ENCODE measurements at regions not wholly inside any gene's neighbourhood (a gene's known extent, or its start where the extent isn't known, plus 50 kb on each side); places are given as distances from the start of the nearest gene placed in this dataset.

DNA sequence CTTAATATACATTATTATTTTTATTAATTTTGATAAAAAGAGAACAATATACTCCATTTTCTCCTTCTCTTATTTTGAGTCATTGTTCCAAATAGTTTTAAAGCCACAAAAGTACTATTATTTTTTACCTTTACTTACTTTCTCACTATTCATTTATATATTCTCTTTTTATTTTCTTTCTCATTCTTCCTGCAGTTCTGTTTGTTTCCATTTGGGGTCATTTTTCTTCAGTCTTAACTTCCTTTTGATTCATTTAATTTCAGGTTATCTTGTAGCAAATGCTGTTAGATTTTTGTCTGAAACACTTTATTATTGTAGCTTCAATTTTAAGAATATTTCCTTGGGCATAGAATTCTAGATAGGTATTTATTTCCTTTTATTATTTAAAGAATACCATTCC, 438.6 kb upstream of the EPHA5 start:
- TF ChIP-seq ZNF70 (CRISPR knock-in tag; IDR thresholded peaks at IDR 0.05): no peak
- no peak for TF ChIP-seq GLIS3 (CRISPR knock-in tag; IDR thresholded peaks at IDR 0.05)
- no peak for TF ChIP-seq TCF4 (CRISPR knock-in tag; IDR thresholded peaks at IDR 0.05; ENCODE audit: borderline replicate concordance)
- no peak for TF ChIP-seq OSR1 (CRISPR knock-in tag; IDR thresholded peaks at IDR 0.05)
- TF ChIP-seq PATZ1 (CRISPR knock-in tag; IDR thresholded peaks at IDR 0.05; ENCODE audit: borderline replicate concordance): no peak
- TF ChIP-seq, protein P1, sequence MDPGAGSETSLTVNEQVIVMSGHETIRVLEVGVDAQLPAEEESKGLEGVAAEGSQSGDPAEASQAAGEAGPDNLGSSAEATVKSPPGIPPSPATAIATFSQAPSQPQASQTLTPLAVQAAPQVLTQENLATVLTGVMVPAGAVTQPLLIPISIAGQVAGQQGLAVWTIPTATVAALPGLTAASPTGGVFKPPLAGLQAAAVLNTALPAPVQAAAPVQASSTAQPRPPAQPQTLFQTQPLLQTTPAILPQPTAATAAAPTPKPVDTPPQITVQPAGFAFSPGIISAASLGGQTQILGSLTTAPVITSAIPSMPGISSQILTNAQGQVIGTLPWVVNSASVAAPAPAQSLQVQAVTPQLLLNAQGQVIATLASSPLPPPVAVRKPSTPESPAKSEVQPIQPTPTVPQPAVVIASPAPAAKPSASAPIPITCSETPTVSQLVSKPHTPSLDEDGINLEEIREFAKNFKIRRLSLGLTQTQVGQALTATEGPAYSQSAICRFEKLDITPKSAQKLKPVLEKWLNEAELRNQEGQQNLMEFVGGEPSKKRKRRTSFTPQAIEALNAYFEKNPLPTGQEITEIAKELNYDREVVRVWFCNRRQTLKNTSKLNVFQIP (CRISPR knock-in tag; IDR thresholded peaks at IDR 0.05; ENCODE audit: borderline replicate concordance, low read depth): no peak
- no peak for TF ChIP-seq ZNF565 (CRISPR knock-in tag; conservative IDR thresholded peaks at IDR 0.05; ENCODE audit: low read depth)
- TF ChIP-seq, protein P2, sequence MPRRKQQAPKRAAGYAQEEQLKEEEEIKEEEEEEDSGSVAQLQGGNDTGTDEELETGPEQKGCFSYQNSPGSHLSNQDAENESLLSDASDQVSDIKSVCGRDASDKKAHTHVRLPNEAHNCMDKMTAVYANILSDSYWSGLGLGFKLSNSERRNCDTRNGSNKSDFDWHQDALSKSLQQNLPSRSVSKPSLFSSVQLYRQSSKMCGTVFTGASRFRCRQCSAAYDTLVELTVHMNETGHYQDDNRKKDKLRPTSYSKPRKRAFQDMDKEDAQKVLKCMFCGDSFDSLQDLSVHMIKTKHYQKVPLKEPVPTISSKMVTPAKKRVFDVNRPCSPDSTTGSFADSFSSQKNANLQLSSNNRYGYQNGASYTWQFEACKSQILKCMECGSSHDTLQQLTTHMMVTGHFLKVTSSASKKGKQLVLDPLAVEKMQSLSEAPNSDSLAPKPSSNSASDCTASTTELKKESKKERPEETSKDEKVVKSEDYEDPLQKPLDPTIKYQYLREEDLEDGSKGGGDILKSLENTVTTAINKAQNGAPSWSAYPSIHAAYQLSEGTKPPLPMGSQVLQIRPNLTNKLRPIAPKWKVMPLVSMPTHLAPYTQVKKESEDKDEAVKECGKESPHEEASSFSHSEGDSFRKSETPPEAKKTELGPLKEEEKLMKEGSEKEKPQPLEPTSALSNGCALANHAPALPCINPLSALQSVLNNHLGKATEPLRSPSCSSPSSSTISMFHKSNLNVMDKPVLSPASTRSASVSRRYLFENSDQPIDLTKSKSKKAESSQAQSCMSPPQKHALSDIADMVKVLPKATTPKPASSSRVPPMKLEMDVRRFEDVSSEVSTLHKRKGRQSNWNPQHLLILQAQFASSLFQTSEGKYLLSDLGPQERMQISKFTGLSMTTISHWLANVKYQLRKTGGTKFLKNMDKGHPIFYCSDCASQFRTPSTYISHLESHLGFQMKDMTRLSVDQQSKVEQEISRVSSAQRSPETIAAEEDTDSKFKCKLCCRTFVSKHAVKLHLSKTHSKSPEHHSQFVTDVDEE (CRISPR knock-in tag; IDR thresholded peaks at IDR 0.05): no peak
- no peak for TF ChIP-seq RARB (CRISPR knock-in tag; IDR thresholded peaks at IDR 0.05)
